Urothelium cell line (cell line): ENCODE measurements at regions not wholly inside any gene's neighbourhood (a gene's known extent, or its start where the extent isn't known, plus 50 kb on each side); places are given as distances from the start of the nearest gene placed in this dataset.

Experiments used
- DNase-seq: peaks from one replicate; pipeline ENCODE4 v3.0.0; 2011; ENCODE audit warnings: low spot score, mixed read lengths
- FAIRE-seq: peaks from 2 replicates; lab custom pipeline; 2011; peaks lifted over from hg19 to GRCh38; lab: Jason Lieb, UNC

DNA sequence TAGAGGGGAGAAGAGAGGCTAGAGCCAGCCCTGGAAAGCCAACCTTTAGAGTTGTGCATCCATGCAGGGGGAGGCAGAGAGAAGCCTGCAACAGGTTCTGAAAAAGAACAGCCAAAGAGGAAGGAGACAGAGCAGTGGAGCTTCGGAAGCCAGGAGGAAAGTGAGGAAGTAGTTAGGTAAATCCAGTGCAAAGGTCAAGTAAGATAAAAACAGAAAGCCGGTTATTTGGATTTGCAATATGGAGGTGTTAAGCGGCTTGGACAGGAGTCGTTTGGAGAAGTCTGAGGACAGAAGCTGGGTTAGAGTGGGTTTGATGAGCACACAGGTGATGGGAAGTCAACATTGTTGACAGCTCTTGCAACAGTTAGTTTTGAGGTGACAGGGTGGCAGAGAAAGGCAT, 53.5 kb upstream of the FLT1 start:
- FAIRE-seq (no peak), DNase-seq (no peak)

DNA sequence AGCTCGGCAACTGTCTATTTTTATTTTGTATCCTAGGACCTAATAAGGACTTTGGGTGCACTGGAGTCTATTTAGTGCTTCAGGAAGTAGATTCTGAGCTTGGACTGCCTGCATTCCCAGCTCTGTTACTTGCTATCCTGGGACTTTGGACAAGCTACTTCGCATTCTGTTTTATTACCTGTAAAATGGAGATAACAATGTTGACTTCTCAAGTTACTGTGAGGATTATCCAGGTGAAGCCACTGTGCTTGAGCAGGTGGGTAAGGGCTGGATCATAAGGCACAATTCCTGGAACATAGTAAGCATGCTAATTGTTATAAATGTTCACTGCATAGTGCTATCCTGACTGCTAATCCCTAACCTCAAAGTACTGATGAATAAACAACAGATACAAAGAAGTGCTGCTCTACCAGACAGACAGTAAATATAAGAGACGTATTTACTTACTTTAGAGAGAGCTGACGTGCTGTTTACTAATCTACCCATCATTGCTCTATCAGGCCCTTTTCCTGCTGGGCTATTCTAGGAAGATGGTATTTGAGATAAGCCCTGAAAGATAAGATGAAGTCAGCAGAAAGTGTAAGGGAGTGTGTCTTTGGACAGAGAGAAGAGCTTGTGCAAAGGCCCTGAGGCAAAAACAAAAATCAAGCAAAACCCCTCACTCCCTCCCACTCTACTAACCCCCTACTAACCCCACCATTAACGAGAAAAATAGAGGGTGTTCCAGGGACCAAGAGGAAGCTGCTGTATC, 50.8 kb upstream of the FLT1 start:
- DNase-seq (no peak), FAIRE-seq (no peak)
